BLaER1 (cell line): ENCODE measurements at regions not wholly inside any gene's neighbourhood (a gene's known extent, or its start where the extent isn't known, plus 50 kb on each side); places are given as distances from the start of the nearest gene placed in this dataset.

Experiments used
- H3K27ac ChIP-seq: shearing (Covaris generic); formaldehyde crosslinking; 2 replicates; pipeline ENCODE4 v1.8.1; 2022
- H3K27me3 ChIP-seq: shearing (Covaris generic); formaldehyde crosslinking; 2 replicates; pipeline ENCODE4 v1.8.1; 2022
- H3K36me3 ChIP-seq: shearing (Covaris generic); formaldehyde crosslinking; 2 replicates; pipeline ENCODE4 v1.8.1; 2022
- H3K4me1 ChIP-seq: shearing (Covaris generic); formaldehyde crosslinking; 2 replicates; pipeline ENCODE4 v1.8.1; 2022
- H3K4me2 ChIP-seq: shearing (Covaris generic); formaldehyde crosslinking; 2 replicates; pipeline ENCODE4 v1.8.1; 2022
- H3K4me3 ChIP-seq: shearing (Covaris generic); formaldehyde crosslinking; 2 replicates; pipeline ENCODE4 v1.8.1; 2022
- H3K9ac ChIP-seq: shearing (Covaris generic); formaldehyde crosslinking; 2 replicates; pipeline ENCODE4 v1.8.1; 2022
- H3K9me3 ChIP-seq: shearing (Covaris generic); formaldehyde crosslinking; 2 replicates; pipeline ENCODE4 v1.8.1; 2022
- H4K20me1 ChIP-seq: shearing (Covaris generic); formaldehyde crosslinking; 2 replicates; pipeline ENCODE4 v1.8.1; 2022
- Cebpa-rat ChIP-seq: shearing (Covaris generic); IDR thresholded peaks from 2 replicates; pipeline ENCODE4 v1.8.1; 2022

DNA sequence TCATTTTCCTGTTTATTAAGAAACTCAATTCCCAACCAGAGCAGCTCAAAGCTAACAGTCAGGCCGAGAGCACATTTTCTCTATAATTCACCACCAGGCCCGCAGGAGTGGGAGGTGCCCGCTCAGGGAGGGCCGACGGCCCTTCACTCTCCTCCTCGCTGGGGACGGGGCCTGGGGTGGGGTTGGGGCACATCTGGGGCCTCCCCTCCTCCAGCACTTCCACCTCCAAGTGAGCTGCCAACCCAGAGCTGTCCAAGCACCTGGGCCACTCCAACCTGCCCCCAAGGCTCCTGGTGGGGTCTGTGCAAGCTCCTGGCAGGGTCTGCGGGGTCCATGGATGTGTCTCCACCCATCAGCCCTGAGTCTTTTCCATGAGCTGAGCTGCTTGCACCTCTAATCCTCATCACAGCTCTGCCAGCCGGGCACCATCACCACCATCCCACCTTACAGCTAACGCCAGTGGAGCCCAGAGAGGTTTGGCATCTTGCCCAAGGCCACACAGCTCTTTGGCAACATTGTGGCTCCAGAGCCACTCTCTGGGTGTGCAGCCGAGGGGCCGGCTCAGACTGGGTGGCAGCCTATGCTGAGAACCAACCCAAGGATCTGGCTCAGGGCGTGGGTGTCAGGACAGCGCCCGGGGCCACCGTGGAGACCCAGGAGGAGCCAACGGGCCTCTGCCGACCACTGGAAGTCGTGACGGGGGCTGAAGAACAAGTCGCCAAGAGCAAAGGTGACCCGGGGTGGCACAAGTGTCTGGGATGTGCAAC, 193.5 kb downstream of the BRD1 start:
- Histone ChIP-seq H3K9ac (no peak overlapping the region), H3K4me3 (no peak overlapping the region)

DNA sequence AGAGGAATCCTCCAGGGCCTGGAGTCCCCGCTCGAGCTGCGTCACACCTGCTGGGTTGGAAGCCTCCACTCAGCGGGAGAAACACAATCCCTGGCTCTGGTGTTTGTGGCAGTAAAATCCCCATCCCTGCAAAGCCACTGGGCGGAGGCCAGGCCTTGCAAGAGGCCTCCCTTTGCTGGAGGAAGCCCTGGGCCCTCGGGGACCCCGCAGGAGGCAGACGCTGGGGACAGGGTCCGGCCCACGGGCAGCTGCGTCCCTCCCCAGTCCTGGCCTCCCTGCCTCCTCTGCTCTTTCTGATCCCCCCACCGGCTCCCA, 194.7 kb downstream of the BRD1 start:
- no peak for TF ChIP-seq Cebpa-rat
- peak overlapping the region; percentile 63 for H3K27ac ChIP-seq
- H3K4me2 ChIP-seq = peak overlapping the region; percentile 81
- no peaks in the 10 kb centered on the region for H3K27me3 ChIP-seq
- H3K4me1 ChIP-seq = peaks cover 48% of the 10 kb centered on the region
- peaks cover 39% of the 10 kb centered on the region for H3K36me3 ChIP-seq
- no peaks in the 10 kb centered on the region for H3K9me3 ChIP-seq
- peaks cover 100% of the 10 kb centered on the region for H4K20me1 ChIP-seq
- H3K4me3 ChIP-seq = no peak overlapping the region
- H3K9ac ChIP-seq = peak overlapping the region; percentile 62; the same call in 1 of the 2 replicates

More for the DNA sequence above, 193.5 kb downstream of the BRD1 start:
- Histone ChIP-seq H3K4me1 (peaks cover 57% of the 10 kb centered on the region), H4K20me1 (peaks cover 100% of the 10 kb centered on the region), H3K27ac (no peak overlapping the region), H3K4me2 (no peak overlapping the region), H3K36me3 (peaks cover 39% of the 10 kb centered on the region), H3K9me3 (no peaks in the 10 kb centered on the region), H3K27me3 (no peaks in the 10 kb centered on the region)
- no peak for TF ChIP-seq Cebpa-rat

DNA sequence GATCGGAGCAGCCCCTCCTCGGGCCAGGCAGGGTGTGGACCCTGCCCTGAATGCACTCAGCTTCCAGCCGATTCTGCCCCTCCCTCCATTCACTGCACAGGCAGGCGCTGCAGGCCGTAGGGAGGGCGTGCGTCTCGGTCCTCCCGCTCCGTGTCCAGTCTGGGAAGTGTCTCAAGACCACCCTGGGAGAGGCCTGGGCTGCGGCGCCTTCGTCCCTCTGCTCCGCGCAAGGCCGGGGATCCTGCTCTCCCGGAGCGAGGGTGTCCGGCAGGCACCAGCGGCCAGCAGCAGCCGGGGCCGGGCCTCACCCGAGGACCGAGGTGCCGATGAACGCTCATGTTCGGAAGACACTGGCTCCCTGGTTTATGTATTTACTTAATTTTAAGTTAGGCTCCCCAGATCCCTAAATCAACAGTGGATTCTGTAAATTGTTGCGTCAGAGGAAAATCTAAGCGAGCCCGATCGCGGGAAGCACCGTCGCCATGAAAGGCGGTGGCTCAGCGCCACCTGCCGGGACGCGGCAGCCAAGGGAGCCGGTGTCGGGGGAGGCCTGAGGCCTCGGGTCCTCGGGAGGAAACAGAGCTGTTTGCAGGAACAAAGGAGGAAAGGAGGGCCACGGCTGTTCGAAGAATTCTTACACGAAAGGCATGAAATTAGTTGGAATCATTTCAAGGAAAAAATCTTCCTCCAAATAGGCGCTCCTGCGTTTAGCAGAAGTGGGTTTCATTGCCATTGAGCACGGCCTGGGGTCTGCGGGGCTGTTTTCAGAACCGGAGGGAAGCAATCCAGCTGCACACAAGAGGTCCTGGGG, 195.3 kb downstream of the BRD1 start:
- peaks cover 100% of the 10 kb centered on the region for H4K20me1 ChIP-seq
- H3K36me3 ChIP-seq = peaks cover 34% of the 10 kb centered on the region
- peak overlapping the region; percentile 62; the same call in 1 of the 2 replicates for H3K9ac ChIP-seq
- no peak overlapping the region for H3K4me3 ChIP-seq
- H3K4me2 ChIP-seq = peak overlapping the region; percentile 81
- no peaks in the 10 kb centered on the region for H3K9me3 ChIP-seq
- H3K27ac ChIP-seq = peak overlapping the region; percentile 63
- no peaks in the 10 kb centered on the region for H3K27me3 ChIP-seq
- peaks cover 42% of the 10 kb centered on the region for H3K4me1 ChIP-seq
- 0 out of 2 replicates have a peak, but pooled peaks have one; percentile 35 for TF ChIP-seq Cebpa-rat

DNA sequence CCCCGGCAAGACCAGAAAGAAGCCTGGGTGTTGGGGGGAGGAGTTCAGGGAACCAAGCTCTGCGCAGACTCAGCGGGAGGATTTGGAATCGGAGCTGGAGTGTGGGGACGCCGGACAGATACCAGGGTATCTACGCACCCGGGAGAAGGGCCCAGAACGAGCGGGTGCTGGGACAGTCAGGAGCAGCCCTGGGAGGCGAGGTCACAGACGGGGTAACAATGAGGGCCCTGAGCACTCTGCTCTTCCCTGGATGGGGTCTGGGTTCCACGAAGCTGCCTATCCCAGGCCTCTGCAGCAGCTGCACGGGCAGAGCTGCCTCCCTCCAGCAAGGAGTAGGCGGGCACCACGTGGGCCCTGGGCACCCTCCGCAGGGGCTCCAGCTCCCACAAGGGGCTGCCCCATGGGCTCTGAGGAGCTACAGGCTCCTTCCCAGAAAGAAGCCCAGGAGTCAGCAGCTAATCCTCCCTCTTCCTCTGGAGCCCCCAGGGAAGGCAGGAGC, 197.2 kb downstream of the BRD1 start:
- peaks cover 100% of the 10 kb centered on the region for H4K20me1 ChIP-seq
- H3K4me3 ChIP-seq = no peak overlapping the region
- peaks cover 39% of the 10 kb centered on the region for H3K4me1 ChIP-seq
- H3K9ac ChIP-seq = no peak overlapping the region
- H3K9me3 ChIP-seq = no peaks in the 10 kb centered on the region
- H3K27me3 ChIP-seq = no peaks in the 10 kb centered on the region
- peak overlapping the region; percentile 22; the same call in 1 of the 2 replicates for H3K4me2 ChIP-seq
- peaks cover 37% of the 10 kb centered on the region for H3K36me3 ChIP-seq
- no peak for TF ChIP-seq Cebpa-rat
- no peak overlapping the region for H3K27ac ChIP-seq

DNA sequence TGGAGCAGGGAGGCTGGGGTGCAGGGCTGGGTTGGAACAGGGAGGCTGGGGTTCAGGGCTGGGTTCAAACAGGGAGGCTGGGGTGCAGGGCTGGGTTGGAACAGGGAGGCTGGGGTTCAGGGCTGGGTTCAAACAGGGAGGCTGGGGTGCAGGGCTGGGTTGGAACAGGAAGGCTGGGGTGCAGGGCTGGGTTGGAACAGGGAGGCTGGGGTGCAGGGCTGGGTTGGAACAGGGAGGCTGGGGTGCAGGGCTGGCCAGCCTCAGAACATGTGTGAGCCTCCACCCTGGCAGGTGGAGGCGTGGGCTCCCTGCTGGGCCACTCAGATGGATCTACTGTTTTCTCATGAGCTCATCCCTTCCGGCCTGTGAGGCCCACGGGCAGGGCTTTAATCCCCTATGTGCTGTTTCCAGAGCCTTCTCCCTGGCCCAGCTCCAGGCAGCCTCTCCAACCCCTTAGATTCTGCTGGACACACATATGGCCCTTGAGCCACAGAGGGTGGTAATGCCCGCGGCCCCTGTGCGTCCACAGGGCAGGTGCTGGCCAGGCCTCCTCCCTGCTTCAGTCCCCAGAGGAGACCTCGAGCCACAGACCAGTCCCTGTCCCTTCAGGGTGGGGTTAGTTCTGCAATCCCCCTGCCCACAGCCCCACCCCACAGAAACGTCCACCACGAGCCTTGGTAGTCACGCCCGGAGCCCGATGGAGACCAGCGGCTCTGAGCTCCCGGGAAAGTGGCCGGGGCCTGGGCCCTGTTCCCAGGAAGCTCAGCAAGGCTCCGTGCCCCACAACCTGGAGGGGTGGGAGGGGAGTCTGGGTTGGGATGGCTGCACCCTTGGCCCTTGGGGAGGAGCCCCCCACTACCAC, 197.9 kb downstream of the BRD1 start:
- Histone ChIP-seq H3K36me3 (peaks cover 34% of the 10 kb centered on the region), H3K4me3 (no peak overlapping the region), H3K27ac (no peak overlapping the region), H4K20me1 (peaks cover 100% of the 10 kb centered on the region), H3K9ac (no peak overlapping the region), H3K9me3 (no peaks in the 10 kb centered on the region), H3K4me2 (no peak overlapping the region), H3K27me3 (no peaks in the 10 kb centered on the region), H3K4me1 (peaks cover 38% of the 10 kb centered on the region)
- TF ChIP-seq Cebpa-rat = no peak

DNA sequence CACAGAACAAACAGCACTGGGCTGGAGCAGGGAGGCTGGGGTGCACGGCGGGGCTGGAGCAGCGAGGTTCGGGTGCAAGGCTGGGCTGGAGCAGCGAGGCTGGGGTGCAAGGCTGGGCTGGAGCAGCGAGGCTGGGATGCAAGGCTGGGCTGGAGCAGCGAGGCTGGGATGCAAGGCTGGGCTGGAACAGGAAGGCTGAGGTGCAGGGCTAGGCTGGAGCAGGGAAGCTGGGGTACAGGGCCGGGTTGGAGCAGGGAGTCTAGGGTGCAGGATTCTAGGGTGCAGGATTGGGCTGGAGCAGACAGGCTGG, 198.5 kb downstream of the BRD1 start:
- H3K27ac ChIP-seq = no peak overlapping the region
- H3K27me3 ChIP-seq = no peaks in the 10 kb centered on the region
- no peaks in the 10 kb centered on the region for H3K9me3 ChIP-seq
- H4K20me1 ChIP-seq = peaks cover 100% of the 10 kb centered on the region
- peaks cover 37% of the 10 kb centered on the region for H3K36me3 ChIP-seq
- no peak overlapping the region for H3K9ac ChIP-seq
- TF ChIP-seq Cebpa-rat = no peak
- H3K4me2 ChIP-seq = no peak overlapping the region
- no peak overlapping the region for H3K4me3 ChIP-seq
- peaks cover 32% of the 10 kb centered on the region for H3K4me1 ChIP-seq

DNA sequence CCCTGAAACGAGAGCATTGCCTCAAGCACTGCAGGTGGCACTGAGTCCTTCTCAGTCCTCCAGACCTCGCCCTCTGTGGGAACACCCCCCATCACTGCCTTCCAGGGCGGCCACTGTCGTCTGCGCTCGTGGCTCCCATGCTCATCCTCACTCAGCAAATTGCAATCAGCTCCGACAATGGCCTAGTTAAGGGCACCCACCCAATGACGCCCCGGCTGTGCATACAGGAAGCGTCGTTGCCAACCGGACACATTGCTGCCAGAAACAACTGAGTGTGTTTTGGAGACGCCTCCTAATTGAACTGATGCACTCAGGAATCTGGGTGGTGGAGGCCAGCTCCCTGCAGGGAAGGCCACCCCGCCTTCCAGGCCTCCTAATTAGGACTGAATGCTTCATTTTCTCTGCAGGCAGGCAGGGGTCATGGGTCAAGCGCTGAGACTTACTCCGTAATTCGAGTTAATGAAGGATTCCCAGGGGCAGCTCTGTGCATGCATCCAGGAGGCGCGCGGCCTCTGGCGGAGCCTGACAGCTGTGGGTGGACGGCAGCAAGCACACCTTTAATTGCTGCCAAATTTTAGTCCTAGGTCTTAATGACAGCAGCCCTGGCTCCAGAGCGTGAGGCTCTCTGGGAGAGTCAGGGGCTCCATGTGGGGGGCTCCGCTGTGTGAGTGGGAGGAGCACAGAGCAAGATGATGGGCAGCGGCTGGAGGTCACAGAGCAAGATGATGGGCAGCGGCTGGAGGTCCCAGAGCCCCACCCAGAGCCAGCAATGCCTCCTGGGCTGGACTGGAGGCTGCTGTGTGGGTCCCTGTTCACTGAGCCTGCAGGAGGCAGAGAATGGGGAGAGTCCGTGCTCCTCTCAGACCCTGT, 199.0 kb downstream of the BRD1 start:
- H3K27me3 ChIP-seq = no peaks in the 10 kb centered on the region
- peaks cover 26% of the 10 kb centered on the region for H3K4me1 ChIP-seq
- H3K9me3 ChIP-seq = no peaks in the 10 kb centered on the region
- H3K36me3 ChIP-seq = peaks cover 42% of the 10 kb centered on the region
- no peak for TF ChIP-seq Cebpa-rat
- H3K9ac ChIP-seq = no peak overlapping the region
- H3K27ac ChIP-seq = no peak overlapping the region
- peaks cover 100% of the 10 kb centered on the region for H4K20me1 ChIP-seq
- H3K4me3 ChIP-seq = no peak overlapping the region
- H3K4me2 ChIP-seq = no peak overlapping the region

DNA sequence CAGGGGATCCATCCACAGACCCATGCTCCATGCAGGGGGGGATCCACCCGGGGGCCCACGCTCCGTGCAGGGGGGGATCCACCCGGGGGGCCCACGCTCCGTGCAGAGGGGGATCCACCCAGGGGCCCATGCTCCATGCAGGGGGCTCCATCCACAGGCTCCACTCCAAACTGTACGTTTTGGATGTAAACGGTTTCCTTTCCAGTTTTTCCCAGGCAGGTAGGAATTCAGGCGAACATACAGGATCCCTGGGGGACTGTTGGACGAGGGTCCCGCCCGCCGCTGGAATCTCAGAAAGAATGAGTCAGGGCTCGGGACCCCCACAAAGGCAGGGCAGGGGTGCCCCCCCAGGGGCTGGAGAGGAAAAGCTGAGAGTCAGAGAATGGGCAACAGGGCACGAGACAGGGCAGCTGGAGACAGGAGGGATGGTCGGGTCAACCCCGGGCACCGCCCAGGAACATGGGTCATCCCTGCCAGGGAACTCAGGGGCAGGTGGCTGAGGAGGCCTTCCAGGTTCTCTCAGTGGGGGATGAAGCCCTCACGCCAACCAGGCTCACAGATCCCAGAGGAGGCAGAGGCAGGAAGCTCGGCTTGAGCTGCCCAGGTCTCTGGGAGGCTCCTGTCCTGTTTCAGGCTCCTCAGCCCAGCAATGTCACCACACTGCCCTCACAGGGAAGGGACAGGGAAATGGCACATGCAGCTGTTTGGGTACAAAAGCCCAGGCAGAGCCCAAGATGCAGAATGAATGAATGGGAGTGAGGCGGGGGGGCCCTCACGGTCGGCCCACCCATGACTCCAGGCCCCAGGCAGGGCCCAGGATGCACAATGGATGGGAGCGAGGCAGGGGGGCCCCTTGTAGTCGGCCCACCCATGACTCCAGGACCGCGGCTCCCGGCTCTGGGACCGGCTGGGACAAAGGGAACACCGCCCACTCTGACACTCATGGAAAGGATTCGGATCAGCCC, 200.2 kb downstream of the BRD1 start:
- H4K20me1 ChIP-seq = peaks cover 100% of the 10 kb centered on the region
- no peaks in the 10 kb centered on the region for H3K9me3 ChIP-seq
- H3K4me3 ChIP-seq = no peak overlapping the region

More for the DNA sequence above, 200.2 kb downstream of the BRD1 start:
- TF ChIP-seq Cebpa-rat = no peak
- Histone ChIP-seq H3K36me3 (peaks cover 52% of the 10 kb centered on the region), H3K4me2 (no peak overlapping the region), H3K27ac (no peak overlapping the region), H3K9ac (no peak overlapping the region), H3K4me1 (peaks cover 15% of the 10 kb centered on the region), H3K27me3 (no peaks in the 10 kb centered on the region)
